Endothelial cell of umbilical vein (primary cell): ENCODE measurements at regions not wholly inside any gene's neighbourhood (a gene's known extent, or its start where the extent isn't known, plus 50 kb on each side); places are given as distances from the start of the nearest gene placed in this dataset.

Experiments used
- BruUV-seq: library from RNA; stranded (reverse); fragments of 400-500 nt; replicated peaks from 2 replicates; lab custom pipeline; 2021; lab: Mats Ljungman, UMichigan
- CTCF ChIA-PET: fragments of 300-600, 350-600 bp; sonication (Branson Sonifier 250); formaldehyde crosslinking; loops from one replicate; lab custom pipeline; 2021; ENCODE audit warnings: antibody characterized with exemption, inconsistent platforms; lab: Charles Lee
- POLR2A ChIA-PET: fragments of 300-600, 350-600 bp; sonication (Branson Sonifier 250); formaldehyde crosslinking; loops from one replicate; lab custom pipeline; 2021; ENCODE audit warnings: antibody characterized with exemption, inconsistent platforms; lab: Charles Lee
- DNase-seq: peaks from one replicate; pipeline ENCODE4 v3.0.0-alpha.2; 2011; ENCODE audit warnings: low read depth, low spot score
- FAIRE-seq: peaks from 2 replicates; lab custom pipeline; 2011; peaks lifted over from hg19 to GRCh38; lab: Jason Lieb, UNC
- H2AFZ ChIP-seq: 2 replicates; pipeline ENCODE4 v1.6.0; 2012; ENCODE audit warnings: low read depth, low read length, control low read depth, inconsistent platforms
- H3K27ac ChIP-seq: 2 replicates; pipeline ENCODE4 v1.5.1; 2011; ENCODE audit warnings: low read depth, mild to moderate bottlenecking, control low read depth, low read length, moderate library complexity; ENCODE audit not compliant: insufficient read depth
- H3K27me3 ChIP-seq, 2 experiments: 2 replicates each; pipeline versions ENCODE4 v1.6.0 to v1.6.1; 2011; ENCODE audit warnings: low read length in 2 of 2, mixed read lengths in 1 of 2; ENCODE audit not compliant: control insufficient read depth in 2 of 2, insufficient read depth in 2 of 2
- H3K36me3 ChIP-seq, 2 experiments: 2 replicates in 1 of 2; 3 replicates in 1 of 2; pipeline ENCODE4 v1.5.1; 2011; ENCODE audit warnings: low read length in 2 of 2, mild to moderate bottlenecking in 1 of 2, moderate library complexity in 1 of 2; ENCODE audit not compliant: control insufficient read depth in 2 of 2, insufficient read depth in 2 of 2; ENCODE audit errors: extremely low read depth in 1 of 2
- H3K4me1 ChIP-seq: 3 replicates; pipeline ENCODE4 v1.5.1; 2011; ENCODE audit warnings: mild to moderate bottlenecking, low read length; ENCODE audit not compliant: control insufficient read depth, insufficient read depth; ENCODE audit errors: extremely low read depth
- H3K4me2 ChIP-seq: 2 replicates; pipeline ENCODE4 v1.6.1; 2011; ENCODE audit warnings: low read length, control low read depth, mixed read lengths; ENCODE audit not compliant: insufficient read depth
- H3K4me3 ChIP-seq, 3 experiments: fragments of 200-600 bp in 1 of 3; sonication (generic), shearing (Covaris generic) in 1 of 3; replicated peaks in 1 of 3; 2 replicates each; pipeline ENCODE4 v1.5.1; 2011 to 2016; ENCODE audit warnings: control low read depth in 3 of 3, low read length in 3 of 3, mild to moderate bottlenecking in 2 of 3, inconsistent platforms in 1 of 3, low read depth in 1 of 3, moderate library complexity in 1 of 3; ENCODE audit not compliant: insufficient read depth in 1 of 3
- H3K79me2 ChIP-seq: 2 replicates; pipeline ENCODE4 v1.6.0; 2012; ENCODE audit warnings: low read length, inconsistent platforms; ENCODE audit not compliant: control insufficient read depth, insufficient read depth
- H3K9ac ChIP-seq: replicated peaks from 2 replicates; pipeline ENCODE3; 2011; ENCODE audit warnings: low read length, control low read depth; ENCODE audit not compliant: insufficient read depth; ENCODE audit errors: extremely low read depth
- H3K9me1 ChIP-seq: replicated peaks from 3 replicates; pipeline ENCODE4 v1.6.0; 2011; ENCODE audit warnings: mild to moderate bottlenecking, low read length; ENCODE audit not compliant: control insufficient read depth, insufficient read depth; ENCODE audit errors: extremely low read depth
- H3K9me3 ChIP-seq: replicated peaks from 2 replicates; pipeline ENCODE4 v1.5.1; 2012; ENCODE audit warnings: low read length, inconsistent platforms; ENCODE audit not compliant: control insufficient read depth, insufficient read depth
- H4K20me1 ChIP-seq: replicated peaks from 2 replicates; pipeline ENCODE3; 2011; ENCODE audit warnings: mild to moderate bottlenecking, low read length; ENCODE audit not compliant: control insufficient read depth, insufficient read depth; ENCODE audit errors: extremely low read depth
- CTCF ChIP-seq, 2 donors: IDR thresholded peaks; 1 replicate in 1 of 2; 2 replicates in 1 of 2; pipeline ENCODE4 v1.5.1; 2011; ENCODE audit warnings: low read length in 2 of 2, mild to moderate bottlenecking in 2 of 2, moderate library complexity in 2 of 2, control low read depth in 1 of 2, inconsistent platforms in 1 of 2, low read depth in 1 of 2; ENCODE audit not compliant: insufficient read depth in 1 of 2; ENCODE audit errors: extremely low read depth in 1 of 2
- EZH2 ChIP-seq: IDR thresholded peaks from 2 replicates; pipeline ENCODE4 v1.6.1; 2012; ENCODE audit warnings: borderline replicate concordance, low read depth, mild to moderate bottlenecking, moderate library complexity, low read length, inconsistent platforms; ENCODE audit not compliant: severe bottlenecking
- FOS ChIP-seq: IDR thresholded peaks from 2 replicates; pipeline ENCODE4 v1.6.1; 2011; ENCODE audit warnings: mild to moderate bottlenecking, low read length, moderate library complexity, borderline replicate concordance; ENCODE audit not compliant: insufficient read depth
- GATA2 ChIP-seq: IDR thresholded peaks from 2 replicates; pipeline ENCODE4 v1.7.0; 2011; ENCODE audit warnings: low read depth, mild to moderate bottlenecking, moderate library complexity, mixed read lengths, low read length; ENCODE audit not compliant: insufficient read length, insufficient read depth
- JUN ChIP-seq: IDR thresholded peaks from 2 replicates; pipeline ENCODE4 v1.6.1; 2011; ENCODE audit warnings: borderline replicate concordance, low read depth; ENCODE audit not compliant: insufficient read length, insufficient read depth
- MYC ChIP-seq: IDR thresholded peaks from one replicate; pipeline ENCODE4 v1.6.1; 2011; ENCODE audit warnings: mild to moderate bottlenecking, low read depth, low read length
- POLR2A ChIP-seq: IDR thresholded peaks from 2 replicates; pipeline ENCODE4 v1.6.1; 2012; ENCODE audit warnings: low read depth, mild to moderate bottlenecking, control low read depth, low read length
- POLR2AphosphoS5 ChIP-seq: IDR thresholded peaks from 2 replicates; pipeline ENCODE4 v1.6.1; 2012; ENCODE audit warnings: low read depth, mild to moderate bottlenecking, control low read depth, low read length, moderate library complexity; ENCODE audit not compliant: insufficient read depth
- dilution Hi-C: fragments of 300-500 bp; cut with MboI; formaldehyde crosslinking; loops from one replicate; pipeline ENCODE4 v1.15.0; 2019; ENCODE audit warnings: low sequenced_read_pairs; ENCODE audit not compliant: extremely low pct_ligation_motif_present
- intact Hi-C: fragments of 100-400 bp; cut with micrococcal nuclease; formaldehyde crosslinking; loops from one replicate; pipeline ENCODE4 v1.10.0; 2022
- TF ChIP-seq, protein P1 (sequence below): IDR thresholded peaks from 2 replicates; pipeline ENCODE4 v1.6.1; 2011; ENCODE audit not compliant: insufficient read depth, insufficient read length

GRCh38 chr11:130779267-130779666 is 137.0 kb downstream of the SNX19 start:
- peaks cover 9% of the 10 kb centered on the region for H3K4me1 ChIP-seq
- H3K9ac ChIP-seq, result no peak overlapping the region
- H3K27ac ChIP-seq, result no peak overlapping the region
- BruUV-seq, result no TSS peak
- POLR2A ChIA-PET, result no interaction called here
- H3K79me2 ChIP-seq, result no peaks in the 10 kb centered on the region
- no peaks in the 10 kb centered on the region for H3K9me1 ChIP-seq
- dilution Hi-C loops, result no loop called here
- TF ChIP-seq MYC, result no peak
- no peak for TF ChIP-seq JUN
- no peak for TF ChIP-seq EZH2
- TF ChIP-seq CTCF (IDR thresholded peaks at IDR 0.05; ENCODE audit: extremely low read depth in 1 of 2, insufficient read depth in 1 of 2, low read depth in 1 of 2, low read length in 2 of 2), result no peak
- TF ChIP-seq, protein P1, sequence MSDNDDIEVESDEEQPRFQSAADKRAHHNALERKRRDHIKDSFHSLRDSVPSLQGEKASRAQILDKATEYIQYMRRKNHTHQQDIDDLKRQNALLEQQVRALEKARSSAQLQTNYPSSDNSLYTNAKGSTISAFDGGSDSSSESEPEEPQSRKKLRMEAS, result no peak
- no peak overlapping the region for H3K4me2 ChIP-seq
- no peak for FAIRE-seq
- H3K9me3 ChIP-seq, result no peaks in the 10 kb centered on the region
- H3K27me3 ChIP-seq, result no peaks in the 10 kb centered on the region
- no peaks in the 10 kb centered on the region for H4K20me1 ChIP-seq
- H3K36me3 ChIP-seq, result no peaks in the 10 kb centered on the region
- CTCF ChIA-PET, result no interaction called here
- no peak for DNase-seq
- H3K4me3 ChIP-seq, result no peak overlapping the region
- intact Hi-C loops, result no loop called here
- no peak overlapping the region for H2AFZ ChIP-seq

GRCh38 chr11:130779943-130780342 is 136.3 kb downstream of the SNX19 start:
- Histone ChIP-seq H3K27ac (no peak overlapping the region), H3K79me2 (no peaks in the 10 kb centered on the region), H3K9me3 (no peaks in the 10 kb centered on the region), H3K9ac (no peak overlapping the region), H3K4me1 (peaks cover 9% of the 10 kb centered on the region), H3K4me2 (no peak overlapping the region), H4K20me1 (no peaks in the 10 kb centered on the region), H3K36me3 (no peaks in the 10 kb centered on the region), H3K27me3 (no peaks in the 10 kb centered on the region), H2AFZ (no peak overlapping the region), H3K9me1 (no peaks in the 10 kb centered on the region), H3K4me3 (no peak overlapping the region)
- dilution Hi-C loops (no loop called here), intact Hi-C loops (loop anchor here (5.0 kb wide), 1 partner anchor 298 kb away; no protein-coding TSS in a partner anchor)
- FAIRE-seq (no peak), DNase-seq (no peak)
- no peak for TF ChIP-seq POLR2A
- TF ChIP-seq, protein P1, result no peak
- no peak for TF ChIP-seq FOS
- TF ChIP-seq POLR2AphosphoS5, result no peak
- TF ChIP-seq JUN, result no peak
- TF ChIP-seq EZH2, result no peak
- TF ChIP-seq CTCF (IDR thresholded peaks at IDR 0.05; ENCODE audit: extremely low read depth in 1 of 2, insufficient read depth in 1 of 2, low read depth in 1 of 2, low read length in 2 of 2), result no peak
- no peak for TF ChIP-seq GATA2
- TF ChIP-seq MYC, result no peak
- BruUV-seq, result no TSS peak
- ChIA-PET CTCF (no interaction called here), POLR2A (no interaction called here)
